H1 (cell line): ENCODE measurements at regions not wholly inside any gene's neighbourhood (a gene's known extent, or its start where the extent isn't known, plus 50 kb on each side); places are given as distances from the start of the nearest gene placed in this dataset.

ENCODE experiments used
- CTCF ChIA-PET: fragments of 300-600 bp; sonication (Branson Sonifier 250); formaldehyde crosslinking; loops from one replicate; lab custom pipeline; 2021; ENCODE audit not compliant: partially characterized antibody; lab: Charles Lee
- POLR2A ChIA-PET: fragments of 300-600 bp; sonication (Branson Sonifier 250); formaldehyde crosslinking; loops from one replicate; lab custom pipeline; 2021; ENCODE audit warnings: inconsistent platforms; ENCODE audit not compliant: partially characterized antibody; lab: Charles Lee
- DNase-seq, 2 experiments: peaks; one replicate each; pipeline versions ENCODE4 v3.0.0 to v3.0.0-alpha.2; 2010 to 2022; ENCODE audit warnings: low spot score in 2 of 2, low read depth in 1 of 2, mixed read lengths in 1 of 2
- FAIRE-seq: peaks from 2 replicates; lab custom pipeline; 2011; peaks lifted over from hg19 to GRCh38; lab: Jason Lieb, UNC
- H2AFZ ChIP-seq: 2 replicates; pipeline ENCODE4 v1.8.1; 2012; ENCODE audit warnings: low read length, inconsistent platforms
- H2AK5ac ChIP-seq: 2 replicates; pipeline ENCODE4 v1.6.1; 2013; ENCODE audit warnings: low read depth, low read length
- H2BK120ac ChIP-seq: replicated peaks from 2 replicates; pipeline ENCODE3; 2013; ENCODE audit warnings: low read depth, low read length, inconsistent platforms
- H2BK12ac ChIP-seq: 2 replicates; pipeline ENCODE4 v1.6.1; 2013; ENCODE audit warnings: low read depth, low read length
- H2BK15ac ChIP-seq: 2 replicates; pipeline ENCODE4 v1.6.1; 2013; ENCODE audit warnings: low read length
- H2BK20ac ChIP-seq: 2 replicates; pipeline ENCODE4 v1.6.1; 2013; ENCODE audit warnings: low read length
- H2BK5ac ChIP-seq: 2 replicates; pipeline ENCODE4 v1.6.1; 2013; ENCODE audit warnings: low read depth, low read length
- H3K14ac ChIP-seq: 2 replicates; pipeline ENCODE4 v1.6.1; 2013; ENCODE audit warnings: inconsistent platforms; ENCODE audit not compliant: insufficient read length
- H3K18ac ChIP-seq: 2 replicates; pipeline ENCODE4 v1.6.1; 2013; ENCODE audit warnings: low read length; ENCODE audit errors: extremely low read depth
- H3K23ac ChIP-seq: 2 replicates; pipeline ENCODE4 v1.6.1; 2013; ENCODE audit warnings: inconsistent platforms; ENCODE audit not compliant: insufficient read length
- H3K23me2 ChIP-seq: 2 replicates; pipeline ENCODE4 v1.6.1; 2013; ENCODE audit warnings: low read depth, low read length
- H3K27ac ChIP-seq: 2 replicates; pipeline ENCODE4 v1.6.1; 2011; ENCODE audit warnings: low read depth, low read length, inconsistent platforms
- H3K27me3 ChIP-seq, 4 experiments: replicated peaks in 1 of 4; 1 replicate in 1 of 4; 2 replicates in 3 of 4; pipeline versions ENCODE4 v1.6.1 to v1.8.1; 2011 to 2013; ENCODE audit warnings: low read length in 3 of 4, mild to moderate bottlenecking in 3 of 4, inconsistent platforms in 2 of 4, mixed read lengths in 2 of 4, moderate library complexity in 1 of 4; ENCODE audit not compliant: control insufficient read depth in 3 of 4, insufficient read depth in 3 of 4; ENCODE audit errors: extremely low read depth in 1 of 4
- H3K36me3 ChIP-seq, 4 experiments: 2 replicates each; pipeline versions ENCODE4 v1.6.1 to v1.8.1; 2011 to 2013; ENCODE audit warnings: mild to moderate bottlenecking in 4 of 4, low read length in 3 of 4, moderate library complexity in 2 of 4, control low read depth in 1 of 4, inconsistent platforms in 1 of 4; ENCODE audit not compliant: insufficient read depth in 4 of 4, control insufficient read depth in 2 of 4
- H3K4ac ChIP-seq: replicated peaks from 2 replicates; pipeline ENCODE3; 2013; ENCODE audit warnings: low read length, low read depth, mixed read lengths, inconsistent platforms; ENCODE audit not compliant: insufficient read length
- H3K4me1 ChIP-seq, 4 experiments: replicated peaks in 1 of 4; 1 replicate in 1 of 4; 2 replicates in 3 of 4; pipeline versions ENCODE4 v1.6.1 to v1.8.1; 2011 to 2013; ENCODE audit warnings: low read length in 3 of 4, inconsistent platforms in 2 of 4, mixed read lengths in 1 of 4; ENCODE audit not compliant: insufficient read depth in 4 of 4, control insufficient read depth in 3 of 4
- H3K4me2 ChIP-seq, 2 experiments: 2 replicates each; pipeline versions ENCODE4 v1.6.1 to v1.8.1; 2011 to 2013; ENCODE audit warnings: low read depth in 2 of 2, low read length in 2 of 2, control low read depth in 1 of 2, inconsistent platforms in 1 of 2, mild to moderate bottlenecking in 1 of 2; ENCODE audit not compliant: insufficient read depth in 1 of 2
- H3K4me3 ChIP-seq, 4 experiments: fragments of 200-600, 300-600 bp in 1 of 4; sonication (generic), shearing (Covaris generic), sonication (Bioruptor Twin) in 1 of 4; 2 replicates each; pipeline versions ENCODE4 v1.5.1 to v1.8.1; 2011 to 2016; ENCODE audit warnings: low read length in 4 of 4, low read depth in 3 of 4, control low read depth in 2 of 4, inconsistent platforms in 2 of 4, mild to moderate bottlenecking in 2 of 4, mixed read lengths in 1 of 4, moderate library complexity in 1 of 4; ENCODE audit not compliant: insufficient read depth in 2 of 4; ENCODE audit errors: extremely low read depth in 1 of 4
- H3K56ac ChIP-seq: replicated peaks from 2 replicates; pipeline ENCODE3; 2013; ENCODE audit warnings: low read depth, mild to moderate bottlenecking, mixed read lengths, low read length, inconsistent platforms; ENCODE audit not compliant: insufficient read length
- H3K79me1 ChIP-seq: 2 replicates; pipeline ENCODE4 v1.6.1; 2013; ENCODE audit warnings: low read depth, low read length, control low read depth
- H3K79me2 ChIP-seq, 2 experiments: 2 replicates each; pipeline versions ENCODE4 v1.6.1 to v1.8.1; 2012 to 2013; ENCODE audit warnings: low read length in 2 of 2, mild to moderate bottlenecking in 2 of 2, inconsistent platforms in 1 of 2; ENCODE audit not compliant: insufficient read depth in 2 of 2, control insufficient read depth in 1 of 2
- H3K9ac ChIP-seq, 4 experiments: replicated peaks in 1 of 4; 1 replicate in 1 of 4; 2 replicates in 3 of 4; pipeline versions ENCODE4 v1.6.1 to v1.8.1; 2011 to 2013; ENCODE audit warnings: low read depth in 3 of 4, low read length in 3 of 4, control low read depth in 2 of 4, mild to moderate bottlenecking in 2 of 4, moderate library complexity in 2 of 4, inconsistent platforms in 1 of 4; ENCODE audit errors: extremely low read depth in 1 of 4
- H3K9me3 ChIP-seq, 2 experiments: 2 replicates each; pipeline versions ENCODE4 v1.6.1 to v1.8.1; 2012 to 2013; ENCODE audit warnings: mild to moderate bottlenecking in 2 of 2, moderate library complexity in 2 of 2, control low read depth in 1 of 2, inconsistent platforms in 1 of 2, low read depth in 1 of 2, low read length in 1 of 2, mixed read lengths in 1 of 2; ENCODE audit not compliant: insufficient read depth in 2 of 2
- H4K20me1 ChIP-seq, 2 experiments: replicated peaks in 1 of 2; 2 replicates each; pipeline versions ENCODE3 to v1.8.1; 2011 to 2013; ENCODE audit warnings: inconsistent platforms in 2 of 2, low read length in 2 of 2, mild to moderate bottlenecking in 1 of 2; ENCODE audit not compliant: insufficient read depth in 2 of 2, control insufficient read depth in 1 of 2
- H4K5ac ChIP-seq: 2 replicates; pipeline ENCODE4 v1.6.1; 2013; ENCODE audit warnings: low read length, low read depth, mixed read lengths, inconsistent platforms; ENCODE audit not compliant: insufficient read length
- H4K8ac ChIP-seq: 2 replicates; pipeline ENCODE4 v1.8.0; 2013; ENCODE audit warnings: mild to moderate bottlenecking, moderate library complexity, low read length, inconsistent platforms; ENCODE audit not compliant: insufficient read depth; ENCODE audit errors: extremely low read depth
- H4K91ac ChIP-seq: replicated peaks from 2 replicates; pipeline ENCODE3; 2013; ENCODE audit warnings: low read length, mixed read lengths, inconsistent platforms; ENCODE audit not compliant: insufficient read length
- CEBPB ChIP-seq: IDR thresholded peaks from 2 replicates; pipeline ENCODE4 v1.6.1; 2012; ENCODE audit warnings: low read depth, low read length
- CHD1 ChIP-seq: IDR thresholded peaks from 2 replicates; pipeline ENCODE4 v1.6.1; 2012; ENCODE audit warnings: low read depth, low read length, improper control_type of control experiment
- KDM4A ChIP-seq: IDR thresholded peaks from one replicate; pipeline ENCODE4 v1.7.1; 2012; ENCODE audit warnings: low read depth, mild to moderate bottlenecking, moderate library complexity, low read length, inconsistent platforms; ENCODE audit not compliant: severe bottlenecking
- SP4 ChIP-seq: IDR thresholded peaks from 2 replicates; pipeline ENCODE4 v1.6.1; 2012; ENCODE audit warnings: low read length, inconsistent platforms
- WGBS, 2 experiments: shearing (Covaris generic) in 1 of 2; methylation state at CpG; one replicate each; pipeline versions ENCODE4 v1.1.6 to v1.1.7; 2013 to 2015; ENCODE audit warnings: low lambda C conversion rate in 2 of 2, mixed read lengths in 2 of 2, inconsistent platforms in 1 of 2, low coverage in 1 of 2, missing lambda C conversion rate in 1 of 2; ENCODE audit not compliant: insufficient replicate concordance in 2 of 2, insufficient coverage in 1 of 2, insufficient read length in 1 of 2; ENCODE audit errors: extremely low coverage in 1 of 2, missing lambda C conversion rate in 1 of 2; 5-methylcytosine and 5-hydroxymethylcytosine counted together

- Histone ChIP-seq H3K23ac (no peak overlapping the region), H2BK12ac (no peak overlapping the region), H3K4ac (no peak overlapping the region), H2BK120ac (no peak overlapping the region), H3K4me3 (no peak overlapping the region), H4K20me1 (no peaks in the 10 kb centered on the region), H3K4me2 (no peak overlapping the region), H3K14ac (no peak overlapping the region), H4K8ac (no peak overlapping the region; the same call in 1 of the 2 replicates), H3K9me3 (no peaks in the 10 kb centered on the region), H3K23me2 (no peaks in the 10 kb centered on the region), H4K91ac (no peak overlapping the region), H2AFZ (no peak overlapping the region; the same call in 1 of the 2 replicates), H3K79me1 (no peaks in the 10 kb centered on the region), H2AK5ac (no peak overlapping the region), H3K36me3 (no peaks in the 10 kb centered on the region), H3K4me1 (no peaks in the 10 kb centered on the region), H3K9ac (no peak overlapping the region), H3K56ac (no peak overlapping the region), H2BK20ac (no peak overlapping the region), H3K27ac (no peak overlapping the region), H3K27me3 (no peaks in the 10 kb centered on the region), H2BK5ac (no peak overlapping the region), H2BK15ac (no peak overlapping the region), H3K79me2 (no peaks in the 10 kb centered on the region), H4K5ac (no peak overlapping the region), H3K18ac (no peak overlapping the region)
- CTCF ChIA-PET, result interaction anchor here (1.1 to 1.5 kb wide), 2 partner anchors 9 to 30 kb away, joined by 3 read pairs; no protein-coding TSS in a partner anchor
- FAIRE-seq, result no peak
- no peak for TF ChIP-seq SP4
- no peak for TF ChIP-seq CEBPB
- no peak for TF ChIP-seq CHD1
- no peak for TF ChIP-seq KDM4A
- 96% methylated on average over 19 of the region's 20 CpGs; no CpG with 5 or more reads in 1 of the 2 experiments for WGBS, 2 experiments
- DNase-seq, result no peak
- POLR2A ChIA-PET, result no interaction called here
Observed at GRCh38 chr10:121043124-121043849, 192.1 kb downstream of the WDR11 start.
